Erythroblast (primary cell): ENCODE measurements at regions not wholly inside any gene's neighbourhood (a gene's known extent, or its start where the extent isn't known, plus 50 kb on each side); places are given as distances from the start of the nearest gene placed in this dataset.

Source experiments
- GATA1 ChIP-seq: IDR thresholded peaks from 2 replicates; pipeline ENCODE4 v1.6.1; 2011; ENCODE audit warnings: low read depth, mild to moderate bottlenecking, control low read depth, low read length, moderate library complexity
- POLR2A ChIP-seq: IDR thresholded peaks from 2 replicates; pipeline ENCODE4 v1.6.1; 2011; ENCODE audit warnings: mild to moderate bottlenecking, low read length

DNA sequence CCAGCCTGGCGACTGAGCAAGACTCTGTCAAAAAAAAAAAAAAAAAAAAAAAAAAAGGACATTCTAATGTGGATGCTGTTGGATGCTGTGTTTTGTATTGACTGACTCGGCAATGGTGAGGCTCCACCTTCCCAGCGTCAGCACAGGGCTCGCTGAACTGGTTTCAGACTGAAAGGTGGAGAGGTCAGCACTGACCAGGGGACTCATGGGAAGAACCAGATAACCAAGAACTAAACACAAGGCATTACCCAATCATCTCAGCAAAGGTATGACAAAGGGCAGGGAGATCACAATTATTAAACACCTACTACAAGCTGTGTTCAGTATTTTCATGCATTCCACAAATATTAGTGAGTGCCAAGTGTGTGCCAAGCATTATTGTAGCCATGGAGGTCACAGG is 103.2 kb downstream of the LRATD1 start:
- TF ChIP-seq POLR2A (no peak), GATA1 (no peak)
